IPS-NIHi11 (cell line): ENCODE measurements at regions not wholly inside any gene's neighbourhood (a gene's known extent, or its start where the extent isn't known, plus 50 kb on each side); places are given as distances from the start of the nearest gene placed in this dataset.

ENCODE experiments used
- DNase-seq: peaks from one replicate; pipeline ENCODE4 v3.0.0; 2012; ENCODE audit warnings: mixed read lengths, low spot score

- DNase-seq = no peak
Observed at GRCh38 chr16:86747761-86748160, 169.4 kb downstream of the FOXL1 start.

DNA sequence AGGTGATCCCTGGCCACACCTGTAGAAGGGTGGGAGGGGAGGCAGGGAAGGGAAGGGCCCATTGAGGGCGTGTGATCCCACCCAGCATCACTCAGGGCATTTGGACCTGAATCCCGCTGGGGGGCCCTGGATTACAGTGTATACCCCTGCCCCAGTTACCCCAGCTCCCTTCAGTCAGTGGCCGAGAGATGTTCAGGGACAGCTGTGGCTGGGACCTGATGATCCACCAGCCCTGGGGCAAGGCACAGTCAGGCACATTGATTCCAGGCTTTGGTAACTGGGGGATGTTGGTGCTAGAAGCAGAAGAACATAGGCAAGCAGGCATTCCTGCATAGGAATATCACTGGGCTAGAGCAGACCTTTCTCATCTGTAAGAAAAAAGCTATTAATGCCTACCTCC lies 170.3 kb downstream of the FOXL1 start:
- DNase-seq = no peak

DNA sequence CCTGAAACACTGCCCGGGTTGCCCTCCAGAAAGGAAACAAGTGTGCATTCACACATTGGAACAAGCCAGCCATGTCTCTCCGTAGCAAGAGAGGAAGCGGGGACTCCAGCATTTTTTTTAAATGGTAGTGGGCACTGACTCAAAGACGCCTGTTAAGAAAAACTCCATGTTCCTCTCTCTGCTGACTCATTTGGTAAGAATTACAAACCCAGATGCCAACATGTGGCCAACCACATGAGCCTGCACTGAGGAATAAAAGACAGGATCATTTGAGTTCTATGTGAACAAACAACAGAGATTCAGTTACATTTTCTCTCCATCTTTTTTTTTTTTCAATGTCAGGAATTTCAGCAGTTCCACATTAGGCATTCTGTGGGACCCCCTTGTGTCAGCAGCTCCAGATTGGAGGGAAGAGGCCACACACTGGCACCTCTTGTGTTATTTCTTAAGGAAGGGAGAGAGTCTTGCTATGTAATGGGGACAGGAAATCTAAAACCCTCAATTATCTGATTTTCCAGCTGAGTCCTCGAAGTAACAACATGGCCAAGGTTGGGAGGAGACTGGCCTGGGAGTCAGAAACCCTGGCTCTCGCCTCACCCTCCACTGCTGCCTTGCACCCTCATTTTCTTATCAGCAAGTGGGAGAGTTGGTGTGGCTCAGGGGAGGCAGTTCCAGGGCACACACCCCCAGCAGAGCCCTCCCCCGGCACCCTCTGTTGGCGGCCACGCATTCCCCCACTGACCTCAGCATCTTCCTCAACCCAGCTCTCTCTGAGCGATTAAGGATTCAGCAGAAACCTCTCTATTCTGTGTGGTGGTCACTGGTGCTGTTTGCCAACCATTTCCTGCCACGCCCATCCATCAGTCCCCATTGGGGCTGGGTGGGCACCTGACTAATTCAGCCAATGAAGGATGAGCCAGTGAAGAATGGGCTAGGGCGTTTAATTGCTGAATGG lies 173.0 kb downstream of the FOXL1 start:
- no peak for DNase-seq

- no peak for DNase-seq
Observed at GRCh38 chr16:86752582-86753175, 174.3 kb downstream of the FOXL1 start.

DNA sequence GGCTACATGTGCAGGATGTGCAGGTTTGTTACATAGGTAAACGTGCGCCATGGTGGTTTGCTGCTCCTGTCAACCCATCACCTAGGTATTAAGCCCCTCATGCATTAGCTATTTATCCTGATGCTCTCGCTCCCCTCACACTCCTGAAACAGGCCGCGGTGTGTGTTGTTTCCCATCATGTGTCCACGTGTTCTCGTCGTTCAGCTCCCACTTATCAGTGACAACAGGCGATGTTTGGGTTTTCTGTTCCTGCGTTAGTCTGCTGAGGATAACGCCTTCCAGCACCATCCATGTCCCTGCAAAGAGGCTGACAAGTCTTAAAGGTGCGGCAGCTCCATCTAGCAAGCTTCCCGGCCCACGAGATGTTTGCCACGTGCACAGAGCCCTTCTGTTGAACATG lies 175.1 kb downstream of the FOXL1 start:
- DNase-seq = no peak

- no peak for DNase-seq
Observed at GRCh38 chr16:86755571-86756006, 177.2 kb downstream of the FOXL1 start.

- DNase-seq = no peak
Observed at GRCh38 chr16:86756882-86757703, 178.7 kb downstream of the FOXL1 start.

DNA sequence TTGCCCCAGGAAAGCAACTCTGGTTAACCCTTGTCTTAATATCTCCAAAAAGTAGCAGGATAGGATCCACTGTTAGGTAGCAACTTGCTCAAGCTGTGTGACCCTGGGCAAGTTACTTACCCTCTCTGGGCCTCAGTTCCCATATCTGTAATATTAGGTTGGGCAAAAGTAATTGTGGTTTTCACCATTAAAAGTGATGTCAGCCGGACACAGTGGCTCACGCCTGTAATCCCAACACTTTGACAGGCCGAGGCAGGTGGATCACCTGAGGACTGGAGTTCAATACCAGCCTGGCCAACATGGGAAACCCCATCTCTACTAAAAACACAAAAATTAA lies 179.3 kb downstream of the FOXL1 start:
- no peak for DNase-seq

GRCh38 chr16:86758932-86759331 lies 180.6 kb downstream of the FOXL1 start:
- no peak for DNase-seq

- DNase-seq = peak; percentile 80
Observed at GRCh38 chr16:86761111-86762031, 183.0 kb downstream of the FOXL1 start.

DNA sequence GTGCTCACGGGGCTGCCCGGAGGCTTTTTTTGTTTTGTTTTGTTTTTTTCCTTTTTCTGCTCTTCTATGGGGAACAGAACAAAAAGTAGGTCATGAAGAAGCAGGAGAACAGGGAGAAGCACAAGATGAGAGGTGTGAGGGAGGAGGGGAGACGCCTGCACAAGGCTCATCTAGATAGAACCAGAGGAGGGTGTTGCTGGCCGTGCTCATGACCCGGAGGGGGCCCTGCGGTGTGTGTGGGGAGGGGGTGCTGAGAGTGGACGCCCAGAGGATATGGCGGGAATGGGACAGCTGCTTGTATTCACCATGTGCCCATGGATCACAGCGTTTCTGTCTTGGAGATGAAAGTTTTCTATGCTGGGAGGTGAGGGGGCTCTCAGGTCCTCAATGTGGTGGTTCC lies 183.7 kb downstream of the FOXL1 start:
- no peak for DNase-seq

DNA sequence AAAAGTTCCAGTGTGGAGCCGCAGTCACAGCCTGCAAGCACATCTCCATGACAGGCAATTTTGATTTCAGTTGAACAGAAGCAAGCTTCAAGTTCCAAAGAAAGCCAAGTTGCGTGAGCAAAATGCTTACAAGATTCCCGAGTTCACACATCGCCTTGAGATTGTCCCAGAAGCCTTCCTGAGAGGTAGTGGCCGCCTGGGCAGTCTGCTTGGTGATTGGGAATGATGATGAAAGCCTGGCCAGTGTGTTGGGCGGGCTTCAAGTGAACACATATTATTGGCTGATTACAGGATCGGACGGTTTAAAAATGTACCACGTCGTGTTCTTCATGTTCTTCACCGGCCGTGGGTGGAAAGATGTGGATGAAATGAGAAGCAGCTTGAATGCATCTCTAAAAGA lies 185.5 kb downstream of the FOXL1 start:
- DNase-seq = no peak

DNA sequence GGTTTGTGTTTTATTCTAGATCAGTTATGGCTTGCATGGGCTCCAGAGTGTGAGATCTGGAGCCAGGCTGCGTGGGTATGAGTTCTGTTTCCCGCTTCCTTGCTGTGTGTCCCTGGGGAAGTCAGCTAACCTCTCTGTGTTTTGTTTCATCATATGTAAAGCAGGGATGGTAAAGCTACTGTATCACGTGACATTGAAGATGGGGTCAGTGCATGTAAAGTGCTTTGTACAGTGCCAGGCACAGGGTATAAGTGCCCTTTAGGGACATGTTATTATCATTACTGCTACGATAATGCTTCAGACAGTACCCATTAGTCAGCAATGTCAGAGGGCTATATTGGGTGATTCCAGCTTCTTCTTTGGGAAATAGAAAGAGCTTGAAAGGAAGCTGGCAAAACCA lies 186.2 kb downstream of the FOXL1 start:
- DNase-seq = no peak

DNA sequence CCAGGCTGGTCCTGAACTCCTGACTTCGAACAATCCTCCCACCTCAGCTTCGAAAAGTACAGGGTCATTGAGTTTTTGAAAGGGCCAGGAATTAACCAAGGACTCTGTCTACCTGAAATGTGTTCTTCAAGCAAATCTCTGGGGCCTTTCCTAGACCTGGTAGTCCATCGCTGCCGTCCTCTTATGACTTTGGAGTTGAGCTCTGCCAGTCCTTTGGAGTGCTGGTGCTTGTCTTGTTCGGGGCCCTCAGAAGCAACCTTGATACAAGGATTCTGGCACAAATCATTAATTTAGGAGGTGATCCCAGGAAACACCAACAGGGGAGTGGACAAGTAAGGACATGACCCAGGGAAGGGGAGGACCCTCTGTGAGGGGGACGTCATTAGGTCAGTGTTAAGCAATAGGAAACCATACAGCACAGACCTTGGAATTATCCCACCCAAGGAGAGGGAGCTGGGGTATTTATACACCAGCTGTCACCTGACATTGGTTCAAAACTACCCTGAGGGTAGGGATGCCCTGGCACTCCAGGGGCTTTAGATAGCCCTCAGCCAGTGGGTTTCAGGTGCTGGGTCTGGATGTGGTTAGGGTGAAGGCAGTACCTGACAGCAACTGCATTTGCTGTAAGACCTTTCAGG lies 187.2 kb downstream of the FOXL1 start:
- no peak for DNase-seq

DNA sequence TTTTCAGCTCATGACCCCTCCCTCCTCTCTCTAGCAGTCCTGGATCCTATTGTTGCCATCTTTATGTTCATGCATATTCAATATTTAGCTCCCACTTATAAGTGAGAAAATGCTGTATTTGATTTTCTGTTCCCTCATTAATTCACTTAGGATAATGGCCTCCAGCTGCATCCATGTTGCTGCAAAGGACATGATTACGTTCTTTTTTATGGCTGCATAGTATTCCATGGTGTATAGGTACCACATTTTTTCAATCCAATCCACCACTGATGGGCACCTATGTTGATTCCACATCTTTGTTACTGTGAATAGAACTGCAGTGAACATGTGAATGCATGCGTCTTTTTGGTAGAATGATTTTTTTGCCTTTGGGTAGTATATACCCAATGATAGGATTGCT lies 188.4 kb downstream of the FOXL1 start:
- no peak for DNase-seq

GRCh38 chr16:86768228-86768791 lies 190.0 kb downstream of the FOXL1 start:
- DNase-seq = no peak

DNA sequence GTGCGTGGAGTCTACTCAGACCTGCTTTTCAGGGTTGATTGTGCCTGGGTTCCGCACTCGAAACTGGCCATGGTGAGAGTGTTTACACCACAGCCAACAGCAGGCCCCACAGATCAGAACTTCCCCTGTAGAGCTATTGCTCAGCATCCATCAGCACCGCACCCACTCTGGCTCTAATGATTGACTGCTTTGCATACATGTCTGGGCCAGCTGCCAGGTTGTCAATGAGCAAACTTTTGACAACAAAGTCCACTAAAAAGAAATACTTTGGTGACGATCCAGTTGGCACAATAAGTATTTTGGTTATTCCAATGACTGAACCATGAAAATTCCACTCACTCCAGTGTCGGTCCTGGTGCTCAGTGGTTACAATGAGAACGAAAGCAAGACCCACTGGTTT lies 190.7 kb downstream of the FOXL1 start:
- no peak for DNase-seq

DNA sequence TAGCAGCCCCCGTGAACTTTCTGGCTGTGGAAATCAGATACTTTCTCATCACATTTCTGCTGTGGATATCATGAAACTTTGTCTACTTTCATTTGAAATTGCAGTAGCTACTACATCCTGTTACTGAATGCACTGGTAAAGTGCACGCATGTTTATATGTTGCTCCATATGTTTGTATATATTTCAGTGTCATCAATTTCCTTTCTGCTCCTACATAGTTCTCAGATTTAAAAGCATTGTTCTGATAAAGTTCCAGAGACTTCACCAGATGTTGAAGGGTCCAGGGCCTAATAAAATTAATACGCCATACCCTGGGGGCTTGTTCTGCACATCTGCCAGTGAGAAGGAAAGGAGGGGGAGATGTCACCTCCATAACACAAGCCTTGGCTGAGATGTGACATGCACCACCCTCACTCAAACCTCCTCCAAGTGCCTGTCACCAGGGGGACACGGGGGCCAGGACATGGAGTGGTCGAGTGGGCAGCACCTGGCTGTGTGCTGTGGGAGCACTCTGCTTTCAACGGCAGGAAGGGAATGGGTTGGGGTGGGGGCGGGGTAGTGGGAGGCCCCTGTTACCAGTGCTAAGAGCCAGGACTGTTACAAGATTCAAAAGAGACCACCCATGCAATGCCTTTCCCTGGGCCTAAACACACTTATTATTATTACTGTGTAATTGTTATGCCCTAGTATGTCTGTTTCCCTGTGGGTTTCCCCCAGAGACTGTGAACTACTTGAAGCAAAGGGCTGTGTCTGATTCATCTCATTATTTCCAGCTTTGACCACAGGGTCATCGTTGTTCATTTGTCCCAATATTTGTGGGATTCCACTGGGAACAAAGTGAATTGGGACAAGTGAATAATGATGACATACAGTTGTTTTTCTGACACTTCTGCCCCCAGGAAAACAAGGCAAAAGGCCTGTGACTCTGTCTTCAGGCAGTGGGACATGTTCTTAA lies 193.4 kb downstream of the FOXL1 start:
- DNase-seq = no peak

DNA sequence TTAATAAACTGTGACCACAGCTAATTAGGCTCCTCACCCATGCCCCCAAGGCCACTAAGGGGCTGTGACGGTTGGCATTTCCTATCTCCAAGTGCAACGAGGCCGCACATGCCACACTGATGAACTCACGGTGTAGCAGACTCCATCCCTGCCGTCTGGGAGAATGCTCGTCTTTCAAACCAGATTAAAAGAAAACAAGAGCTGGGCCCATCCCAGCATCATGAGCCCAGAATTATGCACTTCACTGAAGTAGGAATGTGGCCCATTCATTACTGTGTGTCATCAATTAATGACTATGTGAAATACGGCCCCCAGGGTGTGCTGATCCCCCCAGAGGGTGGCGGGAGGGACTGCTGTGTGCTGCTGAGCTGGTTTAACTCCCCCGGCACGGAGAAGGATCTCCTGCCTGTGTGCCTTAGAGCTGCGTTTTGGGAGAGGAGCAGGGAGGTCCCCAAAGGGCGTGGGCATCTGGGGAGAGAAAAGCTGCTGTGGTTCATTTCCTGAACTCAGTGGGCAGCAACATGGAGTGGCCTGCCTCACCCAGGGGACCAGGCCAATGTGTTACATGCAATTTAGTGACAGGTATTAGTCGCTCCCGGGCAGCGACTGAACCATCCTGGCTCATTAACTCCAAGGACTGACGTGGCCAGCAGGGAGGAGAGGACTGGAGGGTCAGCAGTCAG lies 194.5 kb downstream of the FOXL1 start:
- DNase-seq = no peak
